Ascending aorta (tissue), 2 donors: ENCODE measurements at regions not wholly inside any gene's neighbourhood (a gene's known extent, or its start where the extent isn't known, plus 50 kb on each side); places are given as distances from the start of the nearest gene placed in this dataset.

ENCODE experiments used
- DNase-seq, 2 donors: peaks; one replicate each; pipeline ENCODE4 v3.0.0-alpha.2; 2019; ENCODE audit warnings: low spot score in 2 of 2
- H3K27ac ChIP-seq, 2 donors: fragments of 200-600 bp; sonication (generic); one replicate each; pipeline ENCODE4 v1.5.1; 2016 to 2017; ENCODE audit warnings: mild to moderate bottlenecking in 1 of 2
- H3K27me3 ChIP-seq: fragments of 200-600 bp; sonication (generic); one replicate; pipeline ENCODE4 v1.5.1; 2017
- H3K36me3 ChIP-seq, 2 donors: fragments of 200-600 bp; sonication (generic); one replicate each; pipeline ENCODE4 v1.5.1; 2016
- H3K4me1 ChIP-seq, 2 donors: fragments of 200-600 bp; sonication (generic); one replicate each; pipeline ENCODE4 v1.5.1; 2016 to 2017; ENCODE audit warnings: mild to moderate bottlenecking in 1 of 2
- H3K4me3 ChIP-seq, 2 donors: fragments of 200-600 bp; sonication (generic); one replicate each; pipeline ENCODE4 v1.5.1; 2016 to 2017; ENCODE audit warnings: mild to moderate bottlenecking in 1 of 2
- H3K9me3 ChIP-seq, 2 donors: fragments of 200-600 bp; sonication (generic); one replicate each; pipeline ENCODE4 v1.5.1; 2016
- intact Hi-C: fragments of 100-400 bp; cut with DNase I; formaldehyde crosslinking; loops from one replicate; pipeline ENCODE4 v1.15.1; 2023
- TF ChIP-seq, protein P1 (sequence below), 3 experiments: fragments of 200-600 bp in 2 of 3; fragments of 450-650 bp in 1 of 3; sonication (generic) in 2 of 3; IDR thresholded peaks; one replicate each; pipeline ENCODE4 v1.5.1; 2016 to 2019; ENCODE audit warnings: antibody characterized with exemption in 3 of 3, mild to moderate bottlenecking in 1 of 3, moderate library complexity in 1 of 3

DNA sequence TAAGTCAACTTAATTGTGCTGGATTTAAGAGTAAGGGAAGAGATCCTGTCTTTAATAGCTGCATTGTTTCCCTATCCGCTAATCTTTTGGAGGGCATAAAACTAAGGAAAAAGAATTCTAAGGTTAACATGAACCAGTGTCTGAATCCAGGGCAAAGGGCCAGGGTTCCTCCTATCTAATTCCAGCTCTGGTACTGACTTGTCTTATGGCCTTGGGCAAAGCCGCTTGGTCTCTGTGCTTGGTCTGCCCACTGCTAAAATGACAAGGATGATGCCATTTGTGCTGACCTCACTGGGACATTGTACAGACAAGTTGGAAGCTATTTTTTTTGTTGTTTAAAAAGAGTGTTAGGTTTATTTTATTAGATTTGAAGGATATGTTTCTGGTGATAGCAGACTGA, 334.7 kb upstream of the PIK3R1 start:
- H3K27me3 ChIP-seq: no peaks in the 10 kb centered on the region
- TF ChIP-seq, protein P1, sequence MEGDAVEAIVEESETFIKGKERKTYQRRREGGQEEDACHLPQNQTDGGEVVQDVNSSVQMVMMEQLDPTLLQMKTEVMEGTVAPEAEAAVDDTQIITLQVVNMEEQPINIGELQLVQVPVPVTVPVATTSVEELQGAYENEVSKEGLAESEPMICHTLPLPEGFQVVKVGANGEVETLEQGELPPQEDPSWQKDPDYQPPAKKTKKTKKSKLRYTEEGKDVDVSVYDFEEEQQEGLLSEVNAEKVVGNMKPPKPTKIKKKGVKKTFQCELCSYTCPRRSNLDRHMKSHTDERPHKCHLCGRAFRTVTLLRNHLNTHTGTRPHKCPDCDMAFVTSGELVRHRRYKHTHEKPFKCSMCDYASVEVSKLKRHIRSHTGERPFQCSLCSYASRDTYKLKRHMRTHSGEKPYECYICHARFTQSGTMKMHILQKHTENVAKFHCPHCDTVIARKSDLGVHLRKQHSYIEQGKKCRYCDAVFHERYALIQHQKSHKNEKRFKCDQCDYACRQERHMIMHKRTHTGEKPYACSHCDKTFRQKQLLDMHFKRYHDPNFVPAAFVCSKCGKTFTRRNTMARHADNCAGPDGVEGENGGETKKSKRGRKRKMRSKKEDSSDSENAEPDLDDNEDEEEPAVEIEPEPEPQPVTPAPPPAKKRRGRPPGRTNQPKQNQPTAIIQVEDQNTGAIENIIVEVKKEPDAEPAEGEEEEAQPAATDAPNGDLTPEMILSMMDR (IDR thresholded peaks at IDR 0.05): no peak
- no peaks in the 10 kb centered on the region for H3K36me3 ChIP-seq
- H3K27ac ChIP-seq: no peak overlapping the region
- no peak for DNase-seq
- no peaks in the 10 kb centered on the region for H3K9me3 ChIP-seq
- no peak overlapping the region for H3K4me3 ChIP-seq
- H3K4me1 ChIP-seq: peaks cover 0 to 21% of the 10 kb centered on the region in 2 donors
- intact Hi-C loops: no loop called here

DNA sequence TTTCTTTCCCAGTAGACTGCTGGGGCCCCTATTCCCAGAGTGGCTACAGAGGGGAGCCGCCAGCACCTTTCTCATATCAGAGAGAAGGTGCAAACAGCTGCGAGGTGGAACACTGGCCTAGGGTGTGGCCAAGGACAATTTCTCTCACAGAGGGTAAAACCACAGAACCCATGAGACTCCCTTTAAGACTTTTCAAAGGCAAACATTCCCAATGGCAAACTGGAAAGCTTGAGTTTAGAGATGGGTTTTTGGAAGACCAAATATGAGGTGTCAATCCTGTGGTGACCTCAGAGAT, 335.1 kb upstream of the PIK3R1 start:
- H3K4me1 ChIP-seq: peaks cover 0 to 21% of the 10 kb centered on the region in 2 donors
- intact Hi-C loops: no loop called here
- TF ChIP-seq, protein P1 (IDR thresholded peaks at IDR 0.05): no peak
- no peak overlapping the region for H3K4me3 ChIP-seq
- no peaks in the 10 kb centered on the region for H3K27me3 ChIP-seq
- H3K36me3 ChIP-seq: no peaks in the 10 kb centered on the region
- H3K9me3 ChIP-seq: no peaks in the 10 kb centered on the region
- no peak for DNase-seq
- H3K27ac ChIP-seq: no peak overlapping the region

DNA sequence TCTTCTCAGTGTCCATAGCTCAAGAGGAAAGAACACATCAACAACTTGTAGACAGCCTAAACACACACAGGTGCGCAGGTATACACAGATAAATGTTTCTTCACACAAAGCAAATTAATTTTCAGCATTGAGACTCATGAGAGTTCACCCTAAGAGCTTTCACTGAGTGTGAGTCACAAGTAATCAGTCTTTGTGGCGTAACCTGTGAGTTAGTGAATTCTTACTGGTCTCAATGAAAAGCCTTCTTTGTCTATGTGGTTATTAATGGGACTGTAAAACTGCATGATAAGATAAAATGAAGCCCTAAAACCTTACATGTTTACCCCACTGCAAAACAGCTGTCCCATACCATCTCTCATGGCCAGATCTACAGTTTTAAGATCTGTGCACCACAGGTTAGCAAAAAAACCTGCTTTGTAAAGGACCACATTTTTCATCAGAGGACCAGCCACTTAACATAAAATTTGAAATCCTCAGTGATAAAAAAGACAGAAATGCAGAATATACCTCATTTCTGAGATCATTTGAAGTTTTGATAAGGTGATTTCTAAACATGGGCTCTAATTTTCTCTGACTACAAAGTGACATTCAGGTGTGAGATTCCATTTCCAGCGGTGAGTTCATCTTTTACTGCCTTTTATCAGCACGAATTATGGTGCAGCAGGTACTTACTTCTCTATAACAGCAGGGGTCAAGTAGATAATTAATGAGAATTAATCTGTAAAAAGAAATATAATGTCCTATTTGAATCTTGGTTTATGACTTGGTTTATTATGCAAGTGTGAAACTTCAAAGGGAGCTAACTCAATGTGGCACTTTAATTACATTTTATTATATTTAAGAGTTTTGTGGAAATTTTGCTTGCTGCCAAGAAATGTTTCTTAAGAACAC, 335.7 kb upstream of the PIK3R1 start:
- intact Hi-C loops: no loop called here
- Histone ChIP-seq H3K9me3 (no peaks in the 10 kb centered on the region), H3K27ac (peak overlapping the region in 1 of 2 donors; percentile 20), H3K4me1 (peaks cover 0 to 21% of the 10 kb centered on the region in 2 donors), H3K4me3 (no peak overlapping the region), H3K27me3 (no peaks in the 10 kb centered on the region), H3K36me3 (no peaks in the 10 kb centered on the region)
- TF ChIP-seq, protein P1 (IDR thresholded peaks at IDR 0.05): no peak
- DNase-seq: no peak

DNA sequence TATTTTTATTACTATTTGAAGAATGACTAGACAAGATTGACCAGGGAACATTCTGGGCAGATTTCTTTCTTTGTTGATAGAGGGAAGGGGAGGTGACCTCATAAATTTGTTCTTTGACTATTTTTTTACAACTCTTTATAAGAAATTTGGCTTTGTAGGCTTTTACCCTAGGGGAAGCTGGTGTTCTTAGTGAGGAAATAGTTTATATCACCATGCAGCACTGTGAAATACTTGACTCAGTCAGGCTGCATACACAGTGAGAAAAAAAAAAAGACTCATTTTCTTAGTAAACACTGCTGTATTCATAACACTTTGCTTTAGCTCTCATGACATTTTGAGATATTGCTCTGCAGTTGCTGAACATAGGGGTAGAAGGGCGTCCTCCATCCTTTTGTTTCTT, 336.6 kb upstream of the PIK3R1 start:
- no peak overlapping the region for H3K4me3 ChIP-seq
- TF ChIP-seq, protein P1 (IDR thresholded peaks at IDR 0.05): no peak
- intact Hi-C loops: no loop called here
- H3K27me3 ChIP-seq: no peaks in the 10 kb centered on the region
- no peaks in the 10 kb centered on the region for H3K36me3 ChIP-seq
- H3K27ac ChIP-seq: peak overlapping the region in 1 of 2 donors; percentile 20
- peaks cover 0 to 21% of the 10 kb centered on the region in 2 donors for H3K4me1 ChIP-seq
- DNase-seq: no peak
- no peaks in the 10 kb centered on the region for H3K9me3 ChIP-seq

DNA sequence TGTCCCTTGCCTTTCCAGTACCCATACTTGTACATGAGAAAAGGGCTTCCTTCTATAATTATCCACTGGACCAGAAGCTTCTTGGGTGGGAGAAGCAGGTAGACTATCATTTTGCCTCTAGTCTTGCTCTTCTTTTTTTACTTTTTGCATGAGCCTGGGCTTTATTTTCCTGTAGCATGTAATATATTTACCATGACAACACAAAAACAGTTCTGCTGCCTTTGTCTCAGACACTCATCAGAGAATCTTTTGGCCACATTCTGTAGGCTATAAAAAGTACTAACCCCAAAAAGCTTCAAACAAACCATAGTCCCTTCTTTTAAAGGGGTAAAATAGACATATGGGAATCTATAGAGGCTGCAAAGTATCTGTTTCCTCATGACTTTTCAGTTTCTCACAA, 339.2 kb upstream of the PIK3R1 start:
- H3K36me3 ChIP-seq: no peaks in the 10 kb centered on the region
- TF ChIP-seq, protein P1 (IDR thresholded peaks at IDR 0.05): no peak
- H3K4me1 ChIP-seq: peaks cover 0 to 20% of the 10 kb centered on the region in 2 donors
- intact Hi-C loops: no loop called here
- H3K9me3 ChIP-seq: no peaks in the 10 kb centered on the region
- H3K27me3 ChIP-seq: no peaks in the 10 kb centered on the region
- no peak overlapping the region for H3K4me3 ChIP-seq
- no peak overlapping the region for H3K27ac ChIP-seq
- DNase-seq: no peak
